HG02973 (cell line): ENCODE measurements at regions not wholly inside any gene's neighbourhood (a gene's known extent, or its start where the extent isn't known, plus 50 kb on each side); places are given as distances from the start of the nearest gene placed in this dataset.

Experiments
- ATAC-seq: cut with Tn5 transposase; IDR thresholded peaks from one replicate; pipeline ENCODE4 v1.9.1; 2021; ENCODE audit warnings: moderate library complexity; ENCODE audit not compliant: unreplicated experiment

- ATAC-seq = no peak
These were observed 55.8 kb downstream of the KCNE4 start for GRCh38 chr2:223107825-223108224.

- no peak for ATAC-seq
These were observed 56.5 kb downstream of the KCNE4 start for GRCh38 chr2:223108351-223109050.

GRCh38 chr2:223109341-223109740 is 57.4 kb downstream of the KCNE4 start:
- no peak for ATAC-seq

GRCh38 chr2:223113161-223113560 is 61.2 kb downstream of the KCNE4 start:
- no peak for ATAC-seq

- no peak for ATAC-seq
These were observed 62.2 kb downstream of the KCNE4 start for GRCh38 chr2:223114170-223114569.

- no peak for ATAC-seq
These were observed 62.9 kb downstream of the KCNE4 start for GRCh38 chr2:223114917-223115316.

GRCh38 chr2:223117533-223117932 is 65.5 kb downstream of the KCNE4 start:
- no peak for ATAC-seq

GRCh38 chr2:223121283-223121682 is 69.3 kb downstream of the KCNE4 start:
- no peak for ATAC-seq

GRCh38 chr2:223122781-223123180 is 70.8 kb downstream of the KCNE4 start:
- no peak for ATAC-seq

- no peak for ATAC-seq
These were observed 72.0 kb downstream of the KCNE4 start for GRCh38 chr2:223123855-223124610.

GRCh38 chr2:223141606-223142005 is 89.6 kb downstream of the KCNE4 start:
- ATAC-seq = no peak

GRCh38 chr2:223142118-223142517 is 90.1 kb downstream of the KCNE4 start:
- ATAC-seq = no peak

GRCh38 chr2:223147431-223147830 is 95.4 kb downstream of the KCNE4 start:
- no peak for ATAC-seq

GRCh38 chr2:223148516-223148915 is 96.5 kb downstream of the KCNE4 start:
- no peak for ATAC-seq

- no peak for ATAC-seq
These were observed 104.0 kb downstream of the KCNE4 start for GRCh38 chr2:223155956-223156355.

- no peak for ATAC-seq
These were observed 110.0 kb downstream of the KCNE4 start for GRCh38 chr2:223161873-223162458.

GRCh38 chr2:223165423-223166214 is 113.6 kb downstream of the KCNE4 start:
- no peak for ATAC-seq

- no peak for ATAC-seq
These were observed 114.2 kb downstream of the KCNE4 start for GRCh38 chr2:223166215-223166493.

- ATAC-seq = no peak
These were observed 115.1 kb downstream of the KCNE4 start for GRCh38 chr2:223166983-223167650.

GRCh38 chr2:223169830-223170605 is 118.0 kb downstream of the KCNE4 start:
- peak; percentile 60 for ATAC-seq
